GM19397 (cell line): ENCODE measurements at regions not wholly inside any gene's neighbourhood (a gene's known extent, or its start where the extent isn't known, plus 50 kb on each side); places are given as distances from the start of the nearest gene placed in this dataset.

Experiments
- ATAC-seq: cut with Tn5 transposase; IDR thresholded peaks from one replicate; pipeline ENCODE4 v1.9.1; 2021; ENCODE audit warnings: mild to moderate bottlenecking, moderate library complexity; ENCODE audit not compliant: unreplicated experiment

- no peak for ATAC-seq
Observed at GRCh38 chr4:80124246-80125211, 51.5 kb upstream of the ANTXR2 start.
